ENCODE measurements at regions not wholly inside any gene's neighbourhood (a gene's known extent, or its start where the extent isn't known, plus 50 kb on each side); places are given as distances from the start of the nearest gene placed in this dataset.
A peak's percentile ranks its signal among the peaks of the same experiment; 100 is the strongest.

DNA sequence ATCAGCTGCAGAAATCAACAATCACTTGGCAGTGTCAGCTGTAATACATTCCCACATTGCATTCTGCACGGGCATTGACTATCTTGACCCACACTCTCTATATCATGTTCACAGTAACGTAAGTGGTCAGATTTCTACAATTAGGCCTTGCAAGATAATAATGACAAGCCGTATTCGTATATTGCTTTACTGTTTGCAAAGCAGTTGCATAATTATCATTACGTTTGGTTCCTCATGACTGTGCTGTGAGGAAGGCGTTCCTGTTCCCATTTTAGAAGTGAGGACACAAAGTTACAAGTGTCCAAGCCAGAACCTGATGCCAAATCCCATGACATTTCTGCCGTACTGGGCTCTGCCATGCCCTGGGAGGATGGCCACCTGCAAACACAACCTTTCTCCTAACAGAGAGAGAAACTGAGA, 53.5 kb upstream of the TARBP1 start:
- H3K27me3 Mint-ChIP-seq (ENCODE audit: insufficient read depth, unreplicated experiment) = no peaks in the 10 kb centered on the region
- TF ChIP-seq, protein P1, sequence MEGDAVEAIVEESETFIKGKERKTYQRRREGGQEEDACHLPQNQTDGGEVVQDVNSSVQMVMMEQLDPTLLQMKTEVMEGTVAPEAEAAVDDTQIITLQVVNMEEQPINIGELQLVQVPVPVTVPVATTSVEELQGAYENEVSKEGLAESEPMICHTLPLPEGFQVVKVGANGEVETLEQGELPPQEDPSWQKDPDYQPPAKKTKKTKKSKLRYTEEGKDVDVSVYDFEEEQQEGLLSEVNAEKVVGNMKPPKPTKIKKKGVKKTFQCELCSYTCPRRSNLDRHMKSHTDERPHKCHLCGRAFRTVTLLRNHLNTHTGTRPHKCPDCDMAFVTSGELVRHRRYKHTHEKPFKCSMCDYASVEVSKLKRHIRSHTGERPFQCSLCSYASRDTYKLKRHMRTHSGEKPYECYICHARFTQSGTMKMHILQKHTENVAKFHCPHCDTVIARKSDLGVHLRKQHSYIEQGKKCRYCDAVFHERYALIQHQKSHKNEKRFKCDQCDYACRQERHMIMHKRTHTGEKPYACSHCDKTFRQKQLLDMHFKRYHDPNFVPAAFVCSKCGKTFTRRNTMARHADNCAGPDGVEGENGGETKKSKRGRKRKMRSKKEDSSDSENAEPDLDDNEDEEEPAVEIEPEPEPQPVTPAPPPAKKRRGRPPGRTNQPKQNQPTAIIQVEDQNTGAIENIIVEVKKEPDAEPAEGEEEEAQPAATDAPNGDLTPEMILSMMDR (IDR thresholded peaks at IDR 0.05; ENCODE audit: insufficient read depth in 1 of 2, low read depth in 1 of 2, low read length in 1 of 2, severe bottlenecking in 1 of 2, unreplicated experiment in 1 of 2) = no peak
- peak overlapping the region; percentile 17 for H3K27ac Mint-ChIP-seq (ENCODE audit: unreplicated experiment)
- H3K9me3 Mint-ChIP-seq (ENCODE audit: unreplicated experiment) = no peaks in the 10 kb centered on the region
- peaks cover 27% of the 10 kb centered on the region for H3K4me1 ChIP-seq
- ChIA-PET CTCF (no interaction called here), POLR2A (no interaction called here)
- H3K4me3 ChIP-seq (ENCODE audit: low read depth, low read length) = no peak overlapping the region
- no peaks in the 10 kb centered on the region for H3K36me3 Mint-ChIP-seq (ENCODE audit: insufficient read depth, unreplicated experiment)
- no peaks in the 10 kb centered on the region for H3K36me3 ChIP-seq (ENCODE audit: control insufficient read depth, insufficient read depth, low read length)
- H3K4me3 Mint-ChIP-seq (ENCODE audit: unreplicated experiment) = no peak overlapping the region
- H3K4me1 Mint-ChIP-seq (ENCODE audit: low read depth, unreplicated experiment) = peaks cover 44% of the 10 kb centered on the region
- no peaks in the 10 kb centered on the region for H3K27me3 ChIP-seq (replicated peaks; ENCODE audit: control insufficient read depth, insufficient read depth, low read length)
- BruUV-seq (replicated peaks) = no TSS peak
- H3K9me3 ChIP-seq = no peaks in the 10 kb centered on the region
- no peak for DNase-seq
- intact Hi-C loops (cut with micrococcal nuclease; ENCODE audit: unreplicated experiment) = no loop called here

DNA sequence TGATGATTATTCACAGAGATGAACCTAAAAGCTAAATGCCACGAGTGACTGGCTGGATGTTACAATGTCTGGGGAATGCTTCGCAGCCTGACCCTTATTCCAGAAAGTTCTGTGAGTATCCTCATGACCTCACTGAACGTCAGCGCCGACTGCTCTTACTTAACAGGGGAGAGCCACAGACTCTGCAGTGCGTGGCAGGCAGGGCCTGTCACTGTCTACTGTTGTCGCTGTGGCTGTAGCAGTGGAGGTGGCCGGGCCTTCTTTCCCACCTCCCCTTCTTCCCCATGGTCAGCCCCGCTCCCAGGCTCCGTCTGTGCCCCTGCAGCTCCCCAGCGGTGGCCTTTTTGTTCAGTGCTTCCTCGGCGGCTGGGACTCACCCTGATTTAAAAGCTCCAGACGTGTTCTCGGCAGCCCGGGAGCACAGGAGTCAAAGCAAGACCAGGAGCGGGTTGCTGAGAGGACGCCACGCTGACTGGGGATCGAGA, 52.2 kb upstream of the TARBP1 start:
- Histone ChIP-seq H3K4me1 (peaks cover 21% of the 10 kb centered on the region), H3K4me3 (ENCODE audit: low read depth, low read length) (no peak overlapping the region), H3K27me3 (replicated peaks; ENCODE audit: control insufficient read depth, insufficient read depth, low read length) (no peaks in the 10 kb centered on the region), H3K36me3 (ENCODE audit: control insufficient read depth, insufficient read depth, low read length) (no peaks in the 10 kb centered on the region), H3K9me3 (no peaks in the 10 kb centered on the region)
- POLR2A ChIA-PET = no interaction called here
- no peaks in the 10 kb centered on the region for H3K36me3 Mint-ChIP-seq (ENCODE audit: insufficient read depth, unreplicated experiment)
- CTCF ChIA-PET = no interaction called here
- H3K27me3 Mint-ChIP-seq (ENCODE audit: insufficient read depth, unreplicated experiment) = no peaks in the 10 kb centered on the region
- peaks cover 44% of the 10 kb centered on the region for H3K4me1 Mint-ChIP-seq (ENCODE audit: low read depth, unreplicated experiment)
- no peaks in the 10 kb centered on the region for H3K9me3 Mint-ChIP-seq (ENCODE audit: unreplicated experiment)
- TF ChIP-seq, protein P1 (IDR thresholded peaks at IDR 0.05; ENCODE audit: insufficient read depth in 1 of 2, low read depth in 1 of 2, low read length in 1 of 2, severe bottlenecking in 1 of 2, unreplicated experiment in 1 of 2) = no peak
- intact Hi-C loops (cut with micrococcal nuclease; ENCODE audit: unreplicated experiment) = no loop called here
- no TSS peak for BruUV-seq (replicated peaks)
- no peak for DNase-seq
- no peak overlapping the region for H3K4me3 Mint-ChIP-seq (ENCODE audit: unreplicated experiment)
- peak overlapping the region; percentile 17 for H3K27ac Mint-ChIP-seq (ENCODE audit: unreplicated experiment)

DNA sequence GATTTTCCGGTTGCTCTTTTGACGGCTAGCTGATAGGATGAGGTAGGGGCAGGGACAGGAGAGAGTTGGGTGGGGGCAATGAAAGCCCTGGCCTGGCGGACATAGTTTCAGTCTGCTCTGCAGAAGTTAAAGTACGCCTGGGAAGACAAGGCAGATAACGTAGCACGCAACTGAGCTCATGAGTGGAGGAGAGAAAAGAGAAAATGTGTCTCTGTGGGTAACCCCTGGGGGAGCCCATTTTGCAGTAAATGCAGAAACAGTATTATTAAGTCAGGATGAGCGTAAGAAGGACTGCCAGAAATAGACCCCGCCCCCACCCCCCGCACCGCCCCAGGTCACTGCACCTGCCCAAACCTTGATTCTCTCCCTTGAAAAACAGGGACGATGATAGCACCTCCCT, 51.7 kb upstream of the TARBP1 start:
- BruUV-seq (replicated peaks) = no TSS peak
- Mint-ChIP-seq H3K27ac (ENCODE audit: unreplicated experiment) (peak overlapping the region; percentile 43), H3K4me3 (ENCODE audit: unreplicated experiment) (no peak overlapping the region), H3K36me3 (ENCODE audit: insufficient read depth, unreplicated experiment) (no peaks in the 10 kb centered on the region), H3K4me1 (ENCODE audit: low read depth, unreplicated experiment) (peaks cover 44% of the 10 kb centered on the region), H3K9me3 (ENCODE audit: unreplicated experiment) (no peaks in the 10 kb centered on the region), H3K27me3 (ENCODE audit: insufficient read depth, unreplicated experiment) (no peaks in the 10 kb centered on the region)
- Histone ChIP-seq H3K9me3 (no peaks in the 10 kb centered on the region), H3K4me3 (ENCODE audit: low read depth, low read length) (no peak overlapping the region), H3K27me3 (replicated peaks; ENCODE audit: control insufficient read depth, insufficient read depth, low read length) (no peaks in the 10 kb centered on the region), H3K36me3 (ENCODE audit: control insufficient read depth, insufficient read depth, low read length) (no peaks in the 10 kb centered on the region), H3K4me1 (peaks cover 21% of the 10 kb centered on the region)
- intact Hi-C loops (cut with micrococcal nuclease; ENCODE audit: unreplicated experiment) = no loop called here
- TF ChIP-seq, protein P1 (IDR thresholded peaks at IDR 0.05; ENCODE audit: insufficient read depth in 1 of 2, low read depth in 1 of 2, low read length in 1 of 2, severe bottlenecking in 1 of 2, unreplicated experiment in 1 of 2) = no peak
- POLR2A ChIA-PET = no interaction called here
- CTCF ChIA-PET = no interaction called here
- DNase-seq = no peak

Data from Caco-2 (cell line).